ENCODE measurements at regions not wholly inside any gene's neighbourhood (a gene's known extent, or its start where the extent isn't known, plus 50 kb on each side); places are given as distances from the start of the nearest gene placed in this dataset.
A peak's percentile ranks its signal among the peaks of the same experiment; 100 is the strongest.

DNA sequence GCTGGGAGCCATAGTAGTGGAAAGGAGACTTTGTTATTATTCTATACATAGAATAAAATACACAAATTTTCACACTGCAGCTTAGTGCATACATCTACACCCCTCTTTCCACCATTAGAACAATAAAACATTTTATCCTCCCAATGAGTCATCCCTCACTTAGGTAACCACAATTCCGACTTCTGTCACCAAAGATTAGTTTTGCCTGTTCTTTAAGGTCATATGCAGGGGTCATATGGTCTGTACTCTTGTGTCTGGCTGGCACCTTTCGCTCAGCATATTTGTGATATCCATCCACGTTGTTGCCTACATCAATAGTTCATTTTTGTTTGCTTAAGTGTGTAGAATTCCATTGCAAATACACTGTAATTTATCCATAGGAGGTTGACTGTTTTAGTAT, 399.4 kb downstream of the SHQ1 start:
- DNase-seq: no peak

DNA sequence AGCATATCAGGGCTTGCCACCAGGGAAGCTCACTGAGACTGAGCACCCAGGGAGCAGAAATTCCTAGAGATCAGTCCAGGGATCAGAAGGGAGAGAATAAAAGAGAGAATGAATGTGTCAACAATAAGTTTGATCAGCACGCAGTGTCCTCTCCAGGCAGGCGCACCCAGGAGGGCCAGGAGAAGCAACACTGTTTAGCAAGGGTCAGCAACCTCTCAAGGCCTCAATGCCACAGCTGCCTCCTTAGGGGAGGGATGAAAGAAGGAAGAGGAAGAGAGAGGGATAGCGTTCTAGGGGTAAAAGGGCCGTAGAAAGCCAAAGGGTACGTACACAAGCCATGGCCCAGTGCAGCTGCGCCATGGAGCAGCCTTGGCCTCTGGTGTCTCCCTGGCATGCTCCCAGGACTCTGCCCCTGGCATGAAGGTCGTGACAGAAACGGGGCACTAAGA, 399.8 kb downstream of the SHQ1 start:
- no peak for DNase-seq

DNA sequence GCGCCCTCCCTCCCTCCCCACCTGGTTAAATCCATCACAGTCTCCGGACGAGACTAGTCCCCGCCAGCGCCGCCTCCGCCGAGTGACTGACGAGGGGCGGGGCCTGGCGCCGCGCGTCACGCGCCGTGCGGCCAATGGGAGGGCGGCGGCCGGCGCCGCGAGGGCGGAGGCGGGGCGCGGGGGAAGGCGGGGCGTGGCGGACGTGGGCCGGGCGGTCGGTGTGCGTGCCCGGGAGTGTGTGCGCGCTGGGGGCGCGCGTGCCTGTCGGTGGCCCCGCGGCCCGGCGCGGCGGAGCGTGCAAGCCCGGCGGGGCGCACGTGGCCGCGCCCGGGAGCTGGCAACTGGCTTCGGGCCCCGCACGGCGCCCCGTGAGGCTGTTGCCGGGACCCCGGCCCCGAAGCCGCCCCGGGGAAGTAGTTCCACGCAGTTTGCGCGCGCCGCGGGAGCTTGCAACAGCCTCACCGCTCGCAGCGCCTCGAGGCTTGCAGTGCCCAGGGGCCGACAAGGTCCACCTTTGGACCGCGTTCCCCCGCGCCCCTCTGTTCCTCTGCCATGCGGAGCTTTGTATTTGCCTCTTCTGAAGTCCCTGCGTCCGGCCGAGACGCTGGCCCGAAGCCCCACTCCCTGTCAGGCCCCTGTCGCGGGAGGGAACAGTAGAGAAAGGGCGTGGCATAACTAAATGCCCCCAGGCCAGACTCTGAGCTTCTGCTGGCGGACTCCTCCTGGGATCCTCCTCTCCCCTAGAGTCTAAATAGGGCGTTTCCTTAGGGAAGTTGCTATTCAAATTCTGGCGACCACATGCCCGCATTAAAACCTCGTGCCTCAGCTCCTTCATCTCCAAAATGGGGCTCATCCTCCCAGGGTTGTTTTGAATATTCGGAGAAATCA, 400.9 kb downstream of the SHQ1 start:
- peak; percentile 96 for DNase-seq

DNA sequence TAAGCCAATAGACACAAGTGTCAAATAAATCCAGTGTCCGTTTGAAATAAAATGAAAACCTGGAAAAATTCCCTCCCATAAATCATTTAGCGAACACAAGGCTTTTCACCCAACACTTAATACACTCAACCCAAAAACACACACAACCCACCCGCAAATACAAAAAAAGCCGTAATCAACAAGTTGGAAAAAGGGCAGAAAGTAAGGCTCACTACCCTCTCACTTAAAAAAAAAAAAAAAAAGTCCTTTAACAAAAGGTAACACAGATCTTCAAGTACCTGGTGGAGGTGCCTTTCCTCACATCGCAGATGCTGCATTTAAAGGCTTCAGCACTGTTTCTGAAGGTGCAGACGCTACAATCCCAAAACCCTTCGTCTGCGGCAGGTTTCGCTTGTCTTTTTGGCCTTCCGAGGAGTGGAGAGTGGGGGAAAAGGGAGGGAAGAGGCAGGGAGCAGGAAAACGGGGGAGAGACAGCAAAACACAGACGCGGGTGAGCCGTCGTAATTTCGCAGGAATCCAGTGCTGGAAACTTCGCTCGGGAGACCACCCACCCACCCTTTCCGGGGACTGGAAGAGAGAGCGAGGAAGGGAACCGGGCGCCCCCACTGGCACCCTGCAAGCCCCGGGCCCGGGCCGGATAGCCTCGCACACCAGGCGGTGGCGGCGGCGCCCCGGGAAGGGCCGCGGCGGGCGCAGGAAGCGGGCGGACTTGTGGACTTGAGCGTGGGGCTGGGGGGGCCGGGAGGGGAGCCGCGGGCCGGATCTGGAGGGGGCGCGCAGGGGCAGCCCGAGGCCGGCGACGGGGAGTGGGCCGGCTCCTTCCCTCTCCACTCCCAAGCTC, 401.8 kb downstream of the SHQ1 start, which contains the start of gene RYBP:
TSS of gene RYBP (minus strand) at position 404 of the 841 bp plus-strand sequence.
- DNase-seq: no peak

DNA sequence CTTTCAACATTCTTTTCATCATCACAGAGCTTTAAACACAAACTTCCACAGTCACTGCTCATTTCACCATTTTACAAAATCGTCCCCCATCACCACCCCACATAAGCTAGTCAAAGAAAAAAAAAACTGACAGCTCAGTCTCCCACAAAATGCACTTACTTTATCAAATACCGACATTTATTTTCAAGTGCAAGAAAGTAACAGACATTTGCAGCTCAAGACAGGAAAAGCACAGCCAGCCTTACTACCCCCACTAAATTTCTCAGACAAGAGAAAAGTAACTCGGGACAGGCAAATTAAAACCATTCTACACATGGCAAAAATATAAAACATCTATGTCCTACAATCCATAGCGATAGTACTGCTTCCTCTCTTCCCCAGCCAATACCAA, 402.4 kb downstream of the SHQ1 start:
- no peak for DNase-seq

DNA sequence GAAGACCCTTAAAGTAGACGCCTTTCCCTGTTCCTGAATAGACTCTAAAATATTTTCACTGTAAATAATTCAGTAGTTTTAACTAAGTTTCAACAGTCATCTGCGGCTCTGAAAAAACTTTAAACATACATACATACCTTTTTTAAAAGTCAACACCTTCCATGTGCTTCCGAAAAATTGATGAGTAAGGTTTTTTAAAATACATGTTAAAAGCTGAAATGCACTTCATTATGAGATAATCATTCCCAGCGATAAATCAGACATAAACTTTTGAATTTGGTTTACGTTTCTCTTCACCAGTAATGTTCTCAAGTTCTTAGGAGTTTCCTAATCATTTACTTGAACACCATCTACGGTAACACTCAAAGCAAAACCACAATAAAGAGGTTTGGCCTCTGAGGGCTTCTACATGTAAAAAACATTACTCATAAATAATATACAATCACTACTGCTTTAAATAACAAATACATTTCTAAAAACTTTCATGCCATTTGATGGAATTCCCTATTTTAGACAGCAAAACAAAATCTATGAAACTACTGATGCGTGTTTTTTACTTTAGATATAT, 403.5 kb downstream of the SHQ1 start:
- DNase-seq: no peak

DNA sequence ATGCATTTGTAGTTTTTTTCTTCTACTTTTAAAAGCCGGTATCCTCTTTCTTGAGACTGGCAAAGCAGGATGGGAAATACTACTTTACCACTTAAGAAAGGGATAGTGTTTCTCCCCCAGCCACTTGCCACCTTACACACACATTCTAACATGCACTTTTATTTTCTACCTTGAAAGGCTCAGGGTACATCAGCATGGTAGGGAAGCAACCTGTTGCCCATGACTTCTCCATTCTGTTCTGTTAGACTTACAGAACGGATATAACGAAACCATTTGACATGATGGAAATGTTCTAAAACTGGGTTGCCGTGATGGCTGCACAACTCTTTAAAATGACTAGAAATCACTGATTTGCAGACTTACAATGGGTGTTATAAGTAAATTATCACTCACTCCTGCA, 405.5 kb downstream of the SHQ1 start:
- DNase-seq: no peak

DNA sequence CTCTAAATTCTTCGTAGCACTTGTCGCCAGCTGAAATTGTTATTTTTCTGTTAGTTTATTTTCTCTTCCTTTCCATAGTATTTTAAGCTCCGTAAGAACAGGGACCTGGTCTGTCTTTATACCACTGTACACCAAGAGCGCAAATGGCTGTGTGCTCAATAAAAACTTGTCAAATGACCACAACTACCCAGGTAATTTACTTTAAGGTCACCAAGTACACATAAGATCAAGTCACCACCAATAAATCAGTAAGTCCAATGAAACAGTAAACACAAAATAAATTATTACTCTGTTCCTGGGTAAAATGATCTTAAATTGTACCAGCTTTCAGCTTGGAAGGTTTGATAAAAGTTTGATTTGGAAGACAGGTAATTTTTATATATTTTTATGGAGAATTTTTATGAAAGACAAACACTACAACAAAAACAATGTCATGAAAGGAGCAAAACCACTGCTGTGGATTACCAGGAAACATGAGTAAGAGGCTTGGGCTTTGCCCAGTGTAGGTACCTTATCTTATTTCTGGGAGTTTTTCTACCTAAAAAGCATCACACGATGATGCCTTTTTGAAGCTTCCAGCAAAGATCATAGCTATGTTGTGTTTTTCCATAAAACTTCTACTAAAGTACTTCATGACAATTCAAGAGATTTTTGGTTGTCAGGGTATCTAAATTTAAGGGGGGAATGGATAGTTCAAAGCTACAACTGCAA, 406.8 kb downstream of the SHQ1 start:
- no peak for DNase-seq

DNA sequence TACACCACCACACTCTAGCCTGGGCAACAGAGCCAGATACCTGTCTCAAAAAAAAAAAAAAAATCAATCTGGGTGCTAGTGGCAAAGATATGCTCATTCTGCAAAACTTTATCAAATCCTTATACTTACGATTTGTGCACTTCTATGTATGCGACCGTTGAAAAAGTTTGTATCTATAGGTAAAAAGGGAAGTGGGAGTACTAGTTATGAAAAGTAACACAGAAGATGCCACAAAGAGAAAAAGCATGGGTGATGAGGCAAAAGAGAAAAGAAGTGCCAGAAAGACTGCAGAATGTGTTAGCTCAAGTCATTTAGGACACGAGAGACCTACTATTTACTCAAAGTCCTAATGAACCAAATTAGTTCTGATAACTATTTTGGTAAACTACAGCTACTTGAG, 407.8 kb downstream of the SHQ1 start:
- DNase-seq: no peak

DNA sequence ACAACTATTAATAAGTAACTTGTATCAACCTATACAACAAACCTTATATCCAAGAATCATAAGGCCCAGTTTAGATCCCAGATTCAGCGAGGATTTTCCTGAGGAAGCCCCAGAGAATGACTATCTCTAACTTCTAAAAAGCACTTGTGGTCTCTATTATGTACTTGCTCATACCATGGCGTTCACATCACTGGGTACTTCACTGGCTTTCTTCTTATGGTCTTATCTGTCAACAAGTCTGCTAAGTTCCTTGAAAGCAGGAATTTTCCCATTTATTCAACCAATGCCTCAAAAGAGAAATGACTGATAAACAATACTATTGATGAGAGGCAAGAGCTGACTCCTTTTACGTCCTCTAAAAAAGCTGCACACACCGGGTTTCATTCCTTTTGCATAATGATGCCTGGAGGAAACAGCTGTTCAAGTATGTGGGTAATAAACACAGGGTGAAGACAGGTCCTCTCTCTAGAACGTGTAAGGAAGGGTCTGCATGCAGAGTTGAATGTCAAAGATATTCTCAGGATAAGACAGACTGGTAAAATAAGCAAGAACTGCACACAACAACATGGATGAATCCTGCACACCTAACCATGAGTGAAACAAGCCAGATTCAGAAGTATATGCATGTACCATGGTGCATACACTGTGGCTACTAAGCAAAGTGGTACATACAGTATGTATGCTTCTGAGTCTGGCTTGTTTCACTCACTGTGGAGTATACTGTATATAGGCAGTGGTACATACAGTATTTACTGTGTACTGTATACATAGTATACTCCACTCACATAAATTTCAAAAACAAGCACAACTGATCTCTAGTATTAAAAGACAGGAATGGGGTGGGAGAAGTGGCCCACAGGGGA, 408.7 kb downstream of the SHQ1 start:
- DNase-seq: no peak

DNA sequence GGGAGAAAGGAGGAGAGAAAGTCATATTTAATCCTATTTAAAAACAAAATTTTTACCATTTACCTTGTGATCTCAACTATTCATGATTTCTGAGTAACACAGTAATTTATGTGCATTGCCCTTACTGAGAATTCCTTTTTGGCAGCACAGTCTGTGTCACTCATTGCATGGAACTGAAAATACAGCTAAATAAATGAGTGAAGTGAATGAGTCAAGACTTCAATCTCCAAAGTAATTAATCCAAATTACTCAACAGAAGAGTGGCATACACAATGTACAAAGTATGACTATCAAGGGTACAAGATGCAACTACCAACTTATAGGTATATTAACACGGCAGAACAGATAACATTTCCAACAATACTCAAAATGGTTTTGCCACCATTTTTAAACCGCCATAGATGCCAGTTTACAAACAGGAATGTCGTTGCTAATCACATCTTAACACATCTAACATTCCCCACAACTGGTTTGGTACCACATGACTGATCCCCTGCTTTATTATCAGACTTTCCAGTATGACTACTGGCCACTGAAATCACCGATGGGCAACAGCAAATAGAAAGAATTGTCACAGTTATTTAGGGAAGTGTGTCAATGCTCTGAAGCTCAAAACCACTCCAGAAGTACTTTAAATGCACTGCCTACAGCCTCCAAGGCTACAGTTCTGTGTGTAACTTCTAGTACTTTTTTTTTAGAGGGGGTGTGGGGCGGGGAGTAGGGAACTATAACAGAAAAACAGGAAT, 410.4 kb downstream of the SHQ1 start:
- no peak for DNase-seq

DNA sequence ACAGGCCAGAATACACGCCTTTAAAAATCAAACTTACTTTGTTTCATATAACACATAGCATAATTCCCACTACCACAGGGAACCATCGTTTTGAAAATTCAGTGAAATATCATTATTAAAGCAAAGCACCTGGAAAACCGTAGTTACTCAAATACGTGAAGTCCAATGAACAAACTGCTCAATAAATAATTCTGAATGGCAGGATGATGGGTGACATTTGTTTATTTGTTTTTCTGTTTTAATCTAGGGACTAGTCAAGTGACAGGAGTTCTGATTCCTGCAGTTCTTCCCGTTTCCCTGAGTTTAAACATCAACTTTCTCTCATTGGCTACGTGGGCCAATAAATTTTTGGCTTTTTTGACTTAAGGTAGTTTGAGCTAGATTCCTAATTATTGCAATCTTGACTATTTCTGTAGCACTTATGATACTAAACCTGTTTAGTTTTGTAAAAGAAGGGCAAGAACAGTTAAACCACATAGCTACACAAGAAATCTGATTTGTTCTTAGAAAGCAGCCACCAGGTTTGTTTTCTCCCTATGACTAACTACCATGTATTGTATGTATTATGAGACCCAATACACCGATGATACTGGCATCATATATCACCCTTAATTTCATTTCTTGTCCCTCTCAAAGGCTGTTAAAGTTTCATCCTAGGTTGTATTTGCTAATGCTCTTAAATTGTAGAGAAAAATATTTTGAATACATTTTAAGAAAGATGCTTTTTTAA, 411.2 kb downstream of the SHQ1 start:
- DNase-seq: no peak

DNA sequence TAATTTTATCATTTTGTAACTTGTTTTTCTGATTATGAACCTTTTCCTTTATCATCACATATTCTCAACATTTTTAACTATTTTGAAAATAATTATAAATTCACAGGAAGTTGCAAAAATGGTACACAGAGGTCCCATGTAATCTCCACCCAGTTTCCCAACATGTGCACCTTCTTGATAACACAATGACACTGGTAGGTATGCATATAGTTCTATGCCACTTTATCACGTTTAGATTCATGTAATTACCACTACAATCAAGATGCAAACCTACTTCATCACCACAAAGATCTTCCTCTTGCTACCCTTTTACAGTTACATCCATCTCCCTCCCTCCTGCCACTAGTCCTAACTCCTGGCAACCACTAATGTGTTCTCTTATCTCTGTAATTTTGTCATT, 413.9 kb downstream of the SHQ1 start:
- no peak for DNase-seq

DNA sequence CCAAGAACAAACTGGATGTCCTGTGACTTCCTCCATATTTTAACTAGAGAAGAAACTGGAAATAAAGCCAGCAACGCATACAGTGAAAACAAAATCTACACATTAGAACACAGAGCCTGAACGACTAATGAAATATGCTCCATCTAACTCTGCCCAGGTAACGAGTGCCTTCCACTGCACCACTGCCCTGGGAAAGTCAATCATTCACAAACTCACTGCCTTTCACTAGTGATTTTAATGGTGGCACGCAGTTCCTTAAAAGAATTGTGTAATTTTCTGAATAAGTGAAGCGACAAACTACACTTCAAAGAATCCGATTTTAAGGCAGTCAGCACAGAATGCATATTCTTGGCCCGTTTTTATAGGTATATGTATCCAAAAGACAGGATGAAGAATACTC, 416.0 kb downstream of the SHQ1 start:
- DNase-seq: no peak

DNA sequence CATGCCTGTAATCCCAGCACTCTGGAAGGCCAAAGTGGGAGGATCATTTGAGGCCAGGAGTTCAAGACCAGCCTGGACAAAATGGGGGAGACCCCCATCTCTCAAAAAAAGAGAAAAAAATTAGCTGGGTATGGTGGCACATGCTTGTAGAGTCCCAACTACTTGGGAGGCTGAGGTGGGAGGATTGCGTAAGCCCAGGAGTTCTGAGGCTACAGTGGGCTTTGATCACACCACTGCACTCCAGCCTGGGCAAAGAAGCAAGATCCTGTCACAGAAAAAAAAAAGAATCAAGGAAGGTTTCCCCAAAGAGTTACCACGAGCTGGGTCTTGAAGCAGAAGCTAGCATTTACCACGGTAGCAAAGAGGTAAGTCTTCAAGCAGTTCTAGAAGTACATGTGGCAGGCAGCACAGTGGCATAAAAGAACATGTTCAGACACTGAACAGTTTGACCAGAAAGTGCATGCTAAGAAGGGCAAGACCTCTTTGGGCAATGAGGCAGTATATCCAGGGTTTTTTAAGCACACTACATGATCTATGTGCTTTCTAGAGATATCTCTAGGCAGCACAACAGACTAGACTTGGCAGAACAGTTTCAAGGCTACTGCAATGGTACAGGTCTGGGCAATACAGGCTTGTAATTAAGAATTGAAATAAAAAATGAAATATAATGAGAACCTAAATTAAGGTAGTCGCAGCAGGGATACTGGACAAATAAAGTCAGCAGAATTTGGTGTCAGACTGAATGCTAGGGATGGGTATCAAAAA, 418.5 kb downstream of the SHQ1 start:
- DNase-seq: no peak

DNA sequence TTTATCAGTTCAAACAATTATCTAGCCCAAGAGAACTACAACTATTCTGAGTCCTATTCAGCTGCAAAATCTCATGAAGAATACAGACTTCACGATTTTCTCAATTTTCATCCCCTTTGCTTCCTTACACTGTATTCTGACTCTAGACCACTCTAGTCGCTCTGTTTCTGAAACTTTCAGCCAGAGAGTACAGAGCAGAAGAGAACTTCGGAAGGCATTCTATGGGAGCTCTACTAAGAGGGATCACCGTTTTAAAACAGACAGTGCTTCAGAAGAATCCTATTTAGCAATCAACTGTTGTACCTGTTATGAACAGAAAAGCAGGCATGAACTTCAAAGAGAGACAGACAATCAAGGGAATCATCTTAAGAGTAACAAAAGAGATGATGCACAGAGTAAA, 419.4 kb downstream of the SHQ1 start:
- DNase-seq: no peak

DNA sequence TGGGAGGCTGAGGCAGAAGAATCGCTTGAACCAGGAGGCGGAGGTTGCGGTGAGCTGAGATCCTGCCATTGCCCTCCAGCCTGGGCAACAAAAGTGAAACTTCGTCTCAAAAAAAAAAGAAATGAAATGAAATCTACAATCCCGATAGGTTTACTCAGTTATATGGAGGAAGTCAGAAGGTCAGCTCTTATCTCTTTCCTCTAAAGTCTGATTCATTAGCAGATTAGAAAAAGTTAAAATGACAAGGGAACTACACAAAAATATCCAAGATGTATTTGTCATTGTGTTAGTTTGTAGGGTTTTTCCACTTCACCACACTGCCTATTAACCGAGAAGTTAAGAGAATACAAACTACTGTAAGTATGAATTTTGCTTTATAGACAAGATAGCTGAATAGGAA, 420.6 kb downstream of the SHQ1 start:
- DNase-seq: no peak

DNA sequence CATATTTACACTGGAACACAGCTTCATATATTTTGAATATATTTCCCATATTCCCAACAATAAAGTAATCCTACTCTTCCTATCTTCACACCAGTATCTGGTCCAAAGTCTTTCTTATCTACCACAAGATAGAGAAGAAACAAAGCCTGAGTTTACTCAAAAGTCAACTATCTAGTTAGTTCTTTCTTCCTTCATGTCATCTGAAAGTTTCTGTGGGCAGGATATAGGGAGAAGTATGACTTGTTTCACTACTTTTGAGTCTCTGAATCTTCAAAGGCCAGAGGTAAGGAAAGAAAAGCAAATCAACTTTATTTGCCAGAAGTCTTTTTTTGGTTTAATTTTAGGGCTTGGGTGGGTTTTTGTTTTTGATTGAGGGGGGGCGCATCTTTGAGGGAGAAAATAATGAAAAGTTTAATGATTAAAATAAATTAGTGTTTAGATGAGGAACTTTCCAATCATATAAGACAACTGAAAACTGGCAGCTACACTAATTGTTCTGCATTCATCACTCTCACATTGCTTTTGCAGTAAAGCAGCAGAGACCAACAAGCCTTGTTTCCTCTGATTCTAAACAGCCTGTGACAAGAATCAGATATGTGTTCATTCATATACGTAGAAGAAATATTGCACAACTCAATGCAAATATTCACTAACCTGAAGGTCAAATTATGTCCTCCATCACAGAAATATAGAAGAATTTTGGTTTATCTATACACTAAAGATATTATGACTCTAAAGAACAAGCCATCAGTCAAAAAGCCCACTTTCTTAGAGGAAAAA, 421.4 kb downstream of the SHQ1 start:
- DNase-seq: no peak

DNA sequence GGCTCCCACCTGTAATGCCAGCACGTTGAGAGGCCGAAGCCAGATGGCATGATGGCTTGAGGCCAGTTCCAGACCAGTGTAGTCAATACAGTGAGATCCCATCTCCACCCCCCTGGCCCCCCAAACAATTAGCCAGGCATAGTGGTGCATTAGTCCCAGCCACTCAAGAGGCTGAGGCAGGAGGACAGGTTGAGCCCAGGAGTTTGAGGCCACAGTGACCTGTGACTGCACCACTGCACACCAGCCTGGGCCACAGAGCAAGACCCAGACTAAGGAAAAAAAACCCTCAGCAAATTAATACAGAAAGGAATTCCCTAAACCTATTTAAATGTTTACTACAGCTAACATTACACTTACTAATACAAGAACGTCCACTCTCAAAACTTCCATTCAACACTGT, 424.6 kb downstream of the SHQ1 start:
- DNase-seq: no peak
